GM18907 (cell line): ENCODE measurements at regions not wholly inside any gene's neighbourhood (a gene's known extent, or its start where the extent isn't known, plus 50 kb on each side); places are given as distances from the start of the nearest gene placed in this dataset.
"Not testable (repeated sequence)": the region's sequence is repeated elsewhere in the genome, so short reads cannot be mapped to it uniquely, and the experiment has no call there.

Experiments used
- ATAC-seq: cut with Tn5 transposase; IDR thresholded peaks from one replicate; pipeline ENCODE4 v1.9.1; 2021; ENCODE audit warnings: mild to moderate bottlenecking, moderate library complexity; ENCODE audit not compliant: unreplicated experiment

GRCh38 chr6:19712012-19712688 is 125.0 kb upstream of the ID4 start:
- no peak for ATAC-seq

GRCh38 chr6:19712998-19713397 is 124.2 kb upstream of the ID4 start:
- ATAC-seq, result no peak

GRCh38 chr6:19713411-19713810 is 123.8 kb upstream of the ID4 start:
- ATAC-seq, result no peak

- no peak for ATAC-seq
Measured at GRCh38 chr6:19713984-19714383, 123.2 kb upstream of the ID4 start.

- no peak for ATAC-seq
Measured at GRCh38 chr6:19714434-19715166, 122.6 kb upstream of the ID4 start.

- no peak for ATAC-seq
Measured at GRCh38 chr6:19715167-19715551, 122.0 kb upstream of the ID4 start.

GRCh38 chr6:19719691-19720128 is 117.5 kb upstream of the ID4 start:
- no peak for ATAC-seq

- ATAC-seq, result no peak
Measured at GRCh38 chr6:19721766-19722377, 115.3 kb upstream of the ID4 start.

GRCh38 chr6:19722999-19723398 is 114.2 kb upstream of the ID4 start:
- no peak for ATAC-seq

- ATAC-seq, result no peak
Measured at GRCh38 chr6:19723545-19723944, 113.6 kb upstream of the ID4 start.

- ATAC-seq, result not testable (repeated sequence)
Measured at GRCh38 chr6:19725436-19725835, 111.7 kb upstream of the ID4 start.

GRCh38 chr6:19731282-19731681 is 105.9 kb upstream of the ID4 start:
- ATAC-seq, result no peak

- ATAC-seq, result no peak
Measured at GRCh38 chr6:19734061-19734460, 103.1 kb upstream of the ID4 start.

- no peak for ATAC-seq
Measured at GRCh38 chr6:19734519-19734918, 102.7 kb upstream of the ID4 start.

GRCh38 chr6:19736066-19736465 is 101.1 kb upstream of the ID4 start:
- ATAC-seq, result no peak

GRCh38 chr6:19738010-19738409 is 99.2 kb upstream of the ID4 start:
- ATAC-seq, result no peak

- no peak for ATAC-seq
Measured at GRCh38 chr6:19749722-19750121, 87.4 kb upstream of the ID4 start.

- no peak for ATAC-seq
Measured at GRCh38 chr6:19752746-19753145, 84.4 kb upstream of the ID4 start.

- no peak for ATAC-seq
Measured at GRCh38 chr6:19753826-19754225, 83.3 kb upstream of the ID4 start.

- no peak for ATAC-seq
Measured at GRCh38 chr6:19754686-19755085, 82.5 kb upstream of the ID4 start.

GRCh38 chr6:19755181-19755580 is 82.0 kb upstream of the ID4 start:
- no peak for ATAC-seq

- no peak for ATAC-seq
Measured at GRCh38 chr6:19757036-19757435, 80.1 kb upstream of the ID4 start.
